Loucy (cell line): ENCODE measurements at regions not wholly inside any gene's neighbourhood (a gene's known extent, or its start where the extent isn't known, plus 50 kb on each side); places are given as distances from the start of the nearest gene placed in this dataset.

ENCODE experiments used
- EZH2phosphoT487 ChIP-seq: fragments of 200-600 bp; IDR thresholded peaks from 2 replicates; pipeline ENCODE4 v1.6.1; 2018; ENCODE audit warnings: antibody characterized with exemption, mild to moderate bottlenecking, moderate library complexity, borderline replicate concordance
- TF ChIP-seq, protein P1 (sequence below): fragments of 200-600 bp; sonication (generic); conservative IDR thresholded peaks from 2 replicates; pipeline ENCODE4 v1.5.1; 2014; ENCODE audit warnings: mild to moderate bottlenecking, antibody characterized with exemption, low read length

- TF ChIP-seq, protein P1, sequence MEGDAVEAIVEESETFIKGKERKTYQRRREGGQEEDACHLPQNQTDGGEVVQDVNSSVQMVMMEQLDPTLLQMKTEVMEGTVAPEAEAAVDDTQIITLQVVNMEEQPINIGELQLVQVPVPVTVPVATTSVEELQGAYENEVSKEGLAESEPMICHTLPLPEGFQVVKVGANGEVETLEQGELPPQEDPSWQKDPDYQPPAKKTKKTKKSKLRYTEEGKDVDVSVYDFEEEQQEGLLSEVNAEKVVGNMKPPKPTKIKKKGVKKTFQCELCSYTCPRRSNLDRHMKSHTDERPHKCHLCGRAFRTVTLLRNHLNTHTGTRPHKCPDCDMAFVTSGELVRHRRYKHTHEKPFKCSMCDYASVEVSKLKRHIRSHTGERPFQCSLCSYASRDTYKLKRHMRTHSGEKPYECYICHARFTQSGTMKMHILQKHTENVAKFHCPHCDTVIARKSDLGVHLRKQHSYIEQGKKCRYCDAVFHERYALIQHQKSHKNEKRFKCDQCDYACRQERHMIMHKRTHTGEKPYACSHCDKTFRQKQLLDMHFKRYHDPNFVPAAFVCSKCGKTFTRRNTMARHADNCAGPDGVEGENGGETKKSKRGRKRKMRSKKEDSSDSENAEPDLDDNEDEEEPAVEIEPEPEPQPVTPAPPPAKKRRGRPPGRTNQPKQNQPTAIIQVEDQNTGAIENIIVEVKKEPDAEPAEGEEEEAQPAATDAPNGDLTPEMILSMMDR: no peak
- TF ChIP-seq EZH2phosphoT487: no peak
Observed at GRCh38 chr5:104048231-104048630, 485.6 kb upstream of the NUDT12 start.
